Fibroblast of the aortic adventitia (primary cell): ENCODE measurements at regions not wholly inside any gene's neighbourhood (a gene's known extent, or its start where the extent isn't known, plus 50 kb on each side); places are given as distances from the start of the nearest gene placed in this dataset.

Source experiments
- DNase-seq: peaks from one replicate; pipeline ENCODE4 v3.0.0-alpha.2; 2010; ENCODE audit warnings: low read depth
- H3K4me3 ChIP-seq: 2 replicates; pipeline ENCODE4 v1.5.1; 2011; ENCODE audit warnings: low read depth, mild to moderate bottlenecking, control low read depth, low read length, moderate library complexity
- TF ChIP-seq, protein P1 (sequence below): IDR thresholded peaks from 2 replicates; pipeline ENCODE4 v1.5.1; 2011; ENCODE audit warnings: mild to moderate bottlenecking, low read length, control low read depth, inconsistent platforms; ENCODE audit not compliant: insufficient read depth

DNA sequence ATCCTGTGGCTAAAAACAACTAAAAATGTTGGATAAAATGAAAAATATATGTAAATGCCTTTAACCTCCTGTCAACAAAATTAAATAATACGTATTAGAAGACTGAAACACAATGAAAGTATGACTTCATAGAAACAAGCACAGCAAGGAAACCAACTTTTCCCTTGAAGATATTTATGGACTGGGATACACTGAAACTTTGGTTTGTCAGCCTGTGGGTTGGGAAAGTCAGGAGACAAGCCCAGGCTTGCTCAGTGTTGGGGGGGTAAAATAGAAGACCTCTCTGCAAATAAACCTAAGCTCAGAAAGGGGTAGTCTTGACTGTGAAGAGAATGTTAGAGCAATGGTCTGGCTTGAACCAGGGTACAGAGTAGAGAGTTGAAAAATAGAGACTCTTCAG lies 454.5 kb downstream of the FBXO15 start:
- no peak for DNase-seq
- H3K4me3 ChIP-seq, result no peak overlapping the region
- TF ChIP-seq, protein P1, sequence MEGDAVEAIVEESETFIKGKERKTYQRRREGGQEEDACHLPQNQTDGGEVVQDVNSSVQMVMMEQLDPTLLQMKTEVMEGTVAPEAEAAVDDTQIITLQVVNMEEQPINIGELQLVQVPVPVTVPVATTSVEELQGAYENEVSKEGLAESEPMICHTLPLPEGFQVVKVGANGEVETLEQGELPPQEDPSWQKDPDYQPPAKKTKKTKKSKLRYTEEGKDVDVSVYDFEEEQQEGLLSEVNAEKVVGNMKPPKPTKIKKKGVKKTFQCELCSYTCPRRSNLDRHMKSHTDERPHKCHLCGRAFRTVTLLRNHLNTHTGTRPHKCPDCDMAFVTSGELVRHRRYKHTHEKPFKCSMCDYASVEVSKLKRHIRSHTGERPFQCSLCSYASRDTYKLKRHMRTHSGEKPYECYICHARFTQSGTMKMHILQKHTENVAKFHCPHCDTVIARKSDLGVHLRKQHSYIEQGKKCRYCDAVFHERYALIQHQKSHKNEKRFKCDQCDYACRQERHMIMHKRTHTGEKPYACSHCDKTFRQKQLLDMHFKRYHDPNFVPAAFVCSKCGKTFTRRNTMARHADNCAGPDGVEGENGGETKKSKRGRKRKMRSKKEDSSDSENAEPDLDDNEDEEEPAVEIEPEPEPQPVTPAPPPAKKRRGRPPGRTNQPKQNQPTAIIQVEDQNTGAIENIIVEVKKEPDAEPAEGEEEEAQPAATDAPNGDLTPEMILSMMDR, result no peak

DNA sequence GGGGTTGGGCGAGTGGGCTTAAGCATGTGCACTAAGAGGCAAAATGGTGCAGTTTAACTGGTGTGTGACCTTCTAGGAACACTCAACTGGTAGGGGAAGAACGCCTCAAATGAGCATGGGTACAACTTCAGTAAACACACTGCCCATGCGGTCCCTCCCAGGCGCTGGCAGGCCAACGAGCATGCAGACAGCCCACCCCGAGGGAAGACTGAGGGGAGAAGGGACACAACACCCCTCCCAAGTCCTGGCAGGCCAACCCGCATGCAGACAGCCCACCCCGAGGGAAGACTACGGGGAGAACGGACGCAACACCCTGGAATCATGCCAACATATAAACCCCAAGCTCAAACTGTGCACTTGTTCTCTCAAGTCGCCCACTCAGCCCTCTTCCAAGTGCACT lies 456.0 kb downstream of the FBXO15 start:
- no peak overlapping the region for H3K4me3 ChIP-seq
- TF ChIP-seq, protein P1, result no peak
- DNase-seq, result no peak

DNA sequence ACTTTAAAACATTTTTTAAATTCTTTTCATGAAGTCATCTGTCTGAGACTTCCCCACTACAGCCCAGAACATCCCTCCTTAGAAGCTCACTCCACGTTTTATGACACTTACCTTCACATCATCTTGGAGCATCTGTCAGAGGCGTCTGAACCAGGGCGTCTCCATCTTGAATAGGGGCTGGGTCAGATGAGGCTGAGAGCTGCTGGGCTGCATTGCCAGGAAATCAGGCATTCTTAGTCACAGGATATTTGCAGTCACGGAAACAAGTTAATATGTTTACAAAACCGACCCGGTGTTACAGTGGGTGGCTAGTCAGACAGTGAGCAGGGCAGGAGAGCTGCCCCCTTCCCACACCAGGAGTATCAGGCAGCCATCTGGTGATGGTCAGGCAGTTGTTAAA lies 456.5 kb downstream of the FBXO15 start:
- H3K4me3 ChIP-seq, result no peak overlapping the region
- peak; percentile 74 for DNase-seq
- TF ChIP-seq, protein P1, result no peak

DNA sequence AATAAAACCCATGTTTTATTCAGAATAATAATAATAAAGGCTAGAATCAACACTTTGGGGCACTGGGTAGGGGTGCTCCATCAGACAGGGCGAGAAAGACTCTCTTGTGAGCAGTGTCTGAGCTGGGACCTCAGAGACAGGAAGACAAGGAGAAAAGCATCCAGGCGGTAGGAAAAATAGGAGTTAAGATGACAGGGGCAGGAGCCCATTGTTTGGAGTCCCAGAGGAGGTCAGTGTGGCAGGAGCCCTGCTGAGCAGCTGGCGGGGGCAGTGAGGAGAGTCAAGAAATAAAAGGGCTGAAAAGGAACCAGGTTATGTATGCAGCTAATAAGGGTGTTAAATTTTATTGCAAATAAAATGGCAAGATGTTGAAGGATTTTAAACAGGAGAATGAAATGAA lies 457.4 kb downstream of the FBXO15 start:
- H3K4me3 ChIP-seq, result no peak overlapping the region
- no peak for DNase-seq
- TF ChIP-seq, protein P1, result no peak

DNA sequence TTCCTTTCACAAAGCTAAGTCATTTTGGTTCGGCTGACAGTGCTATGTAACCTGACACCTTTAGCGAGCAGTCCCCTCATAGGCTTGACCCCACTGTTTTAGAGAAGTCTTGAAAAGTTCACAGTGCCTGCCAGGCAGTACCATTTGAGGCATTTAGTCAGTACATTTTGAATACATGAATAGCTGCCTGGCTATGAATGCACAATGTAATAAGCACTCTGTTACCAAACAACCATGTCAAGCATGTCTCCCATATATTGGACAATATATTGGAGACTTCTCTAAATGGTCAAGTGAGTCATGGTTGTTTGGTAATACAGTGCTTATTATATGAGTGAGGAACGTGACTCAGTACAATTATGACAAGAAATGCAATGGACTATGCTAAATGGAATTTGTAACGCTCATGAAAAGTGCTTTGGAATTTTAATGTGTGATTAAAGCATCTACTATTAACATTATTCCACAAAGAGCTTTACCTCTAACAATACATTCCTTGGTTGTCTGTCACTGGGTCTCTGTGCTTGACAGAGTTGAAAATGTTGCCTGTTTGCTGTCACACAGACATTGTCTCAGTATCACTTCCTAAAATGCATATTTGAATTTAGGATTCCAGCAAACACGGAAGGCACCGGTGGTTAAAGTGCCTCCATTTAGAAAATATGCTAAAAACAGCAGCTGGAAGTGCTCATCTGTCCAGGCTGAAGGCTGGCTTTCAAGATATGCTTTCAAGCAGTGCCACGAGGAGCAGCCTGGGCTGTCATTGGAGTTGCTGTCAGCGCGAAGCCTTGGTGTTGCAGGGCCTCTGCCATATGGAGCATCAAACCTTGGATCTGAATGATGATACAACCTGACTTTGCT lies 458.6 kb downstream of the FBXO15 start:
- TF ChIP-seq, protein P1, result no peak
- peak overlapping the region; percentile 23 for H3K4me3 ChIP-seq
- DNase-seq, result peak; percentile 94

DNA sequence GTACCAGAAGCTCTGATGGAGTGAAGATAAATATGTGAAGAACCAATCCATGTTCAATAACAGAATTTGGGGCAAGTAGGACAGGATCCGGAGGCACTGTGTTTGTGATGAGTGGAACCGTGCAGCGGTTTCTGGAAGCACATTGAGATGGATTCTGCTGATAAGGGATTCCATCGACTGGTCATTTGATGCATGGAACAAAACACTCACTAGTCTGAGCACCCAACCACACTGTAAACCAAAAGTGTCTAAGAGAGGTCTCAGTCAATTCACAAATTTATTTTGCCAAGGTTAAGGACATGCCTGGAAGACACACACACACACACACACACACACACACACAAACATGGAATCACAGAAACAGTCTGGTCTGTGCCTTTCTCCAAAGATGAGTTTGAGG lies 459.5 kb downstream of the FBXO15 start:
- TF ChIP-seq, protein P1, result no peak
- DNase-seq, result no peak
- H3K4me3 ChIP-seq, result no peak overlapping the region
